NT2/D1 (cell line): ENCODE measurements at regions not wholly inside any gene's neighbourhood (a gene's known extent, or its start where the extent isn't known, plus 50 kb on each side); places are given as distances from the start of the nearest gene placed in this dataset.

Experiments
- DNase-seq: peaks from one replicate; pipeline ENCODE4 v3.0.0-alpha.2; 2011; ENCODE audit warnings: low read depth, low spot score
- H3K27me3 ChIP-seq: 2 replicates; pipeline ENCODE4 v1.6.0; 2011; ENCODE audit warnings: mild to moderate bottlenecking; ENCODE audit not compliant: insufficient read length, insufficient read depth
- H3K36me3 ChIP-seq: 2 replicates; pipeline ENCODE4 v1.6.1; 2011; ENCODE audit warnings: mild to moderate bottlenecking, low read length, mixed read lengths; ENCODE audit not compliant: insufficient read depth, insufficient read length
- H3K4me1 ChIP-seq: 2 replicates; pipeline ENCODE4 v1.5.1; 2011; ENCODE audit not compliant: insufficient read depth, insufficient read length
- H3K4me3 ChIP-seq: 2 replicates; pipeline ENCODE4 v1.5.1; 2011; ENCODE audit warnings: low read depth; ENCODE audit not compliant: insufficient read length
- H3K9ac ChIP-seq: 2 replicates; pipeline ENCODE4 v1.6.0; 2011; ENCODE audit warnings: low read depth; ENCODE audit not compliant: insufficient read length
- H3K9me3 ChIP-seq: 2 replicates; pipeline ENCODE4 v1.5.1; 2011; ENCODE audit warnings: mild to moderate bottlenecking, low read length; ENCODE audit not compliant: insufficient read depth
- SUZ12 ChIP-seq: IDR thresholded peaks from 2 replicates; pipeline ENCODE4 v1.6.1; 2011; ENCODE audit not compliant: insufficient read length, insufficient read depth; ENCODE audit errors: extremely low read depth
- YY1 ChIP-seq: IDR thresholded peaks from 2 replicates; pipeline ENCODE4 v1.6.1; 2011; ENCODE audit not compliant: insufficient read length, insufficient read depth
- ZNF274 ChIP-seq: IDR thresholded peaks from 2 replicates; pipeline ENCODE4 v1.6.1; 2011; ENCODE audit warnings: mild to moderate bottlenecking, low read depth, low read length

DNA sequence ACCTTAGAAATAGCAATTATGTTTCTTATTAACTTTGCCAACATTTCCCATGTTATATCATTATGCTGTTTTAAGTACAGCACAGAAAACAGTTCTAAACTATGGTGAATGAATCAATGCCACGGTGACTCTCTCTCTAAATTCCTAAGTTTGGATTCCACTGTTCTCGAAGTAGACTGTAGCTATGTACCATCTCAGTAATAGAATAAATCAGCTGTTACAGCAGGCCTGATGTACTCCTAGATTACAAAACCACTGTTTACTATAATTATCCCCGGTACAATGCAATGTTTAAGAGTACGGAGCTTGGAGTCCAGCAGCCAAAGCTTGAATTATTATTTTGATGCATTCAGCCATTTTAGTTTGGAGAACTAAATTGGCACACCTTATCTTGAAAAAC lies 476.3 kb upstream of the SLITRK1 start:
- TF ChIP-seq ZNF274 (no peak), SUZ12 (no peak), YY1 (no peak)
- no peak for DNase-seq
- H3K36me3 ChIP-seq, result no peaks in the 10 kb centered on the region
- no peak overlapping the region for H3K9ac ChIP-seq
- H3K4me1 ChIP-seq, result no peaks in the 10 kb centered on the region
- no peaks in the 10 kb centered on the region for H3K27me3 ChIP-seq
- H3K9me3 ChIP-seq, result no peaks in the 10 kb centered on the region
- no peak overlapping the region for H3K4me3 ChIP-seq

DNA sequence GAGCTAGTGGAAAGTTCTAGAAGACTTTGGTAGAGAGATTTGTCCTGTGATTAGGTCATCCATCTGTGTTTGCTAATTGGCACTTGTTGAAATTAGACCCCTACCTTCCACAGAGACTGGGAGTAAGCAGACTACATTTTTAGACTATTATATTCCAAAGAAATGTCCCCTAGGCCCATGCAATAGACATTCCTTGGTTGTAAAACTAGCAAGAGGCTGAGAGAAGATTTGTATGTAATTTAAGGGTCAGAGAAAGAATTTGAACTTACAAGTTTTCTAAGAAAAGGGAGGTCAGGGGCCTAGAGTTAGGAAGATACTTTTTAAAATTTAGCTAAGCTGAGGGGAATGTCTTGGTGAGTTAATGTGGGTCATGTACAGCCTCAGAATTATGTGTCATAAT lies 470.7 kb upstream of the SLITRK1 start:
- Histone ChIP-seq H3K9me3 (no peaks in the 10 kb centered on the region), H3K4me1 (no peaks in the 10 kb centered on the region), H3K9ac (no peak overlapping the region), H3K36me3 (no peaks in the 10 kb centered on the region), H3K27me3 (no peaks in the 10 kb centered on the region), H3K4me3 (no peak overlapping the region)
- no peak for DNase-seq
- TF ChIP-seq SUZ12, result no peak
- TF ChIP-seq YY1, result no peak
- TF ChIP-seq ZNF274, result no peak

DNA sequence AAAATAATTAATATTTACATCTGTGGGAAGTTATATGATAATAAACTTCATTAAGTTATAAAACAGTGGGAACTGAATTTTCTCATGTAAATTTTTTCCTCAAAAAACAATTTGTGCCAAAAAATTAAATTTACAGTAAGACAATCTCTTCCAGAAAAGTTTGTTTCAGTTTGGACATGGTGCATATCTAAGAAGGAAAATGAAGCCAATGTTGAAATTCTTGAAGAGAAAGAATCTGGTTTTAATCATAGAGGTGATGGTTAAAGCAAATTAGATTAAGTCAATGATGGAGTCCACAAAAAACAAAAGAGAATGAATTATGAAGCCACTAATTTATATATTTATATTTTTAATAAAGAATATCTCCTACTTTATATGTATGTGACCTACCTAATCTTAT lies 457.2 kb upstream of the SLITRK1 start:
- Histone ChIP-seq H3K9me3 (no peaks in the 10 kb centered on the region), H3K9ac (no peak overlapping the region), H3K27me3 (no peaks in the 10 kb centered on the region), H3K4me1 (no peaks in the 10 kb centered on the region), H3K4me3 (no peak overlapping the region), H3K36me3 (no peaks in the 10 kb centered on the region)
- TF ChIP-seq ZNF274, result no peak
- TF ChIP-seq SUZ12, result no peak
- TF ChIP-seq YY1, result no peak
- DNase-seq, result no peak

DNA sequence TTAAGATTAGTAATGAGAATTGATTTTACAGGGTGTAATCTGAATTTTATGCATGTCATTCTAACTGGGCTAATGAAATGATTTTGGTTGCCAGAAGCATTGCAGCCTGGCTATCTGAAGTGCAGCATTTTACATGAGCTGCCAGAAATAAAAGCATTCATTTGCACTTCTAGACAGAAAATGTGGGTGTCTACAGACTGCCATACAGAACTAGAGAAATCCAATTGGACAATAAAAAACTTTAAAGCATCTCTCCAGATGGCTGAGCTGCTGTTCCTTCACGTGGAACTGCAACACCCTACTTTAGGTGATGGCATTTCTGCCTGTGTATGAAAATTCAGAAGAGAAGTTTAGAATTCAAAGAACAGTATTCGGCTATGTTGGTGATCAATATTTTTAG lies 450.1 kb upstream of the SLITRK1 start:
- no peak for TF ChIP-seq SUZ12
- no peak for TF ChIP-seq ZNF274
- TF ChIP-seq YY1, result no peak
- no peak overlapping the region for H3K9ac ChIP-seq
- no peaks in the 10 kb centered on the region for H3K27me3 ChIP-seq
- DNase-seq, result no peak
- H3K9me3 ChIP-seq, result no peaks in the 10 kb centered on the region
- no peak overlapping the region for H3K4me3 ChIP-seq
- H3K36me3 ChIP-seq, result no peaks in the 10 kb centered on the region
- no peaks in the 10 kb centered on the region for H3K4me1 ChIP-seq

DNA sequence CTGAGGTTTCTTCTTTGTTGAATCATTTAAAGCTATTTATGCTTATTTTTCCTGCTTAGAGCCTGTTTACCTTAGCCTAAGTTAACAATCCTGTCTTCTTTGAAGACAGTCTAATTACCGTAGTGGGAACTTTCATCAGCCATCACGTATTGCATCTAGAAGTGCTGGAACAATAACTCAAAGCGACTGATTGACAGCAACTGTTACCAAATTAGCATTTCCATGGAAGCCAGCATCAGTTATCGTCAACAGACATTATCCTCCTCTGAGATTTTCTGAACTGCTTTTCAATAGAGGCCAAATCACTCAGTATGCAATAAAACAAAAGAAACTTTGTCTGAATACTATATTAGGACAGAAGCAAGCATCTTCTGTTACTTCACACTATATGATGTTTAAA lies 433.3 kb upstream of the SLITRK1 start:
- DNase-seq, result no peak

DNA sequence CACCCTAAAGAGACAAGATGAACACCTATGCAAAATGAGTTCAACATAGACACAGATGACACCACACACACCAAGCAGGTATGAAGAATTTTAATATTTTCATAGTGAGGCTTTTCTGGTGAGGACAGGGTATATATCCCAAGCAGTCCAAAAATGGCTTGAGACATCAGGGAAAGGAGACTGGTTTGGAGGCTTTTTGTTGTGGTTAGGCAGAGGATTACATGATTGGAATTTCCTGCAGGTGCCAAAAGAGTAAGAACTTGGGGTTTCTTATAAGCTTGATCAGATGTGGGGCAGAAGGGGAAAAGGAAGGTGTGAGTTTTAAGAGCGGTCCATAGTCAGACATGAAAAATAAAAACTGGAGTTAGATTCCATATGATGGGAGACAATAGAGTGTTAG lies 420.8 kb upstream of the SLITRK1 start:
- no peak for TF ChIP-seq ZNF274
- TF ChIP-seq SUZ12, result no peak
- no peak for TF ChIP-seq YY1
- Histone ChIP-seq H3K4me1 (no peaks in the 10 kb centered on the region), H3K27me3 (no peaks in the 10 kb centered on the region), H3K36me3 (no peaks in the 10 kb centered on the region), H3K9ac (no peak overlapping the region), H3K4me3 (no peak overlapping the region), H3K9me3 (no peaks in the 10 kb centered on the region)
- no peak for DNase-seq

More for the DNA sequence above, 433.3 kb upstream of the SLITRK1 start:
- no peaks in the 10 kb centered on the region for H3K36me3 ChIP-seq
- no peak overlapping the region for H3K9ac ChIP-seq
- no peaks in the 10 kb centered on the region for H3K9me3 ChIP-seq
- no peaks in the 10 kb centered on the region for H3K4me1 ChIP-seq
- TF ChIP-seq SUZ12, result no peak
- H3K27me3 ChIP-seq, result no peaks in the 10 kb centered on the region
- no peak overlapping the region for H3K4me3 ChIP-seq

DNA sequence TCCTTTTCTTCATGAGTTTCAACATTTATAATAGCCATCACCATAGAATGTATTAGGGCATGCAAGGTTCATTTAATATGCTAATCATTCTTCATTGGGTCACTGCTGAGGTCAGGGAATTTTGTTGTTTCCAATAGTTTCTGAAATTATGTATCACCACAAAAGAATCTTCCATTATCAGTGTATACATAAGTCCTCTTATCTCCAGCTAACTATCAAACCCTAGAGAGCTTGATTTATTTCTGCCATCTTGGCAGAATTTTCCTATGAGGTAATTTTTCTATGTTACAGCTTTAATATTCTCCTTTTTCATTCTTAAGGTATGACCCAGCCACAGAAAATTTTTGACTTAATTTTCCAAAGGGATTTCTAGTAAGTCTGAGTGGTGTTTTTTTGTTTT lies 415.0 kb upstream of the SLITRK1 start:
- H3K9ac ChIP-seq, result no peak overlapping the region
- no peak for DNase-seq

DNA sequence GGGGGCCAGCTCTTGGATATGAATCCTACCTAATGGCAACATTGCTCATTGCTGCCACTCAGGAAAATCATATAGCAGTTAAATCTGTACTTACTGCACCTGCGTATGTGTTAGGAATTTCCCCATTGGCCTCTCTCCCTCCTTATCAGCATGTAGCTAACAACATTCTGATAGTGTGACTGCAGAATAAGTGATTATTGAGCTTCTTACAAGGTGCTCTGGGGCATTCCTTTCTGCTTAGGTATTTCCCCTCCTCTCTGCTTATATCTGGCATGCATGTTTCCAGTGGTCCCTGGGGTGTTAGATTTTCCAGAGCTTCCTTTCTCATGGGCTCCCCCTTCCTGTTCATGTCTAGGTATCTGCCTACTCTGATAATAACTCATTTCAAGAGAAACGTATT lies 414.1 kb upstream of the SLITRK1 start:
- Histone ChIP-seq H3K9me3 (no peaks in the 10 kb centered on the region), H3K4me3 (no peak overlapping the region), H3K4me1 (no peaks in the 10 kb centered on the region), H3K9ac (no peak overlapping the region), H3K36me3 (no peaks in the 10 kb centered on the region), H3K27me3 (no peaks in the 10 kb centered on the region)
- no peak for DNase-seq
- no peak for TF ChIP-seq SUZ12
- TF ChIP-seq YY1, result no peak
- TF ChIP-seq ZNF274, result no peak

More for the DNA sequence above, 415.0 kb upstream of the SLITRK1 start:
- H3K4me3 ChIP-seq, result no peak overlapping the region
- H3K9me3 ChIP-seq, result no peaks in the 10 kb centered on the region
- no peaks in the 10 kb centered on the region for H3K27me3 ChIP-seq
- H3K4me1 ChIP-seq, result no peaks in the 10 kb centered on the region
- no peaks in the 10 kb centered on the region for H3K36me3 ChIP-seq
- TF ChIP-seq ZNF274, result no peak
